Neural cell (in vitro differentiated cells): ENCODE measurements at regions not wholly inside any gene's neighbourhood (a gene's known extent, or its start where the extent isn't known, plus 50 kb on each side); places are given as distances from the start of the nearest gene placed in this dataset.

Experiments used
- H2AFZ ChIP-seq: fragments of 200-600, 300-800 bp; sonication (generic), shearing (Covaris generic); 2 replicates; pipeline ENCODE4 v1.6.0; 2014; ENCODE audit warnings: low read depth, mild to moderate bottlenecking, antibody characterized with exemption, low read length, moderate library complexity
- H3F3A ChIP-seq: fragments of 200-600 bp; shearing (Covaris generic); 2 replicates; pipeline ENCODE4 v1.6.1; 2016; ENCODE audit warnings: mild to moderate bottlenecking, moderate library complexity, mixed read lengths, antibody characterized with exemption, low read length; ENCODE audit not compliant: insufficient read depth, poor library complexity, severe bottlenecking
- H3K27ac ChIP-seq: fragments of 200-600, 300-800 bp; sonication (generic), shearing (Covaris generic); 2 replicates; pipeline ENCODE4 v1.5.1; 2014; ENCODE audit warnings: mild to moderate bottlenecking, low read length, moderate library complexity
- H3K27me3 ChIP-seq: fragments of 300-800, 200-600 bp; sonication (generic), shearing (Covaris generic); 2 replicates; pipeline ENCODE4 v1.6.0; 2014; ENCODE audit warnings: mild to moderate bottlenecking, low read depth, low read length, moderate library complexity; ENCODE audit not compliant: insufficient read depth
- H3K36me3 ChIP-seq: fragments of 300-800, 200-600 bp; sonication (generic), shearing (Covaris generic); 2 replicates; pipeline ENCODE4 v1.5.1; 2014; ENCODE audit warnings: mild to moderate bottlenecking, antibody characterized with exemption, low read length, moderate library complexity; ENCODE audit not compliant: insufficient read depth
- H3K4me2 ChIP-seq: fragments of 300-800, 200-600 bp; sonication (generic), shearing (Covaris generic); 2 replicates; pipeline ENCODE4 v1.6.0; 2014; ENCODE audit warnings: mild to moderate bottlenecking, low read length
- H3K4me3 ChIP-seq: fragments of 300-800, 200-600 bp; sonication (generic), shearing (Covaris generic); 2 replicates; pipeline ENCODE4 v1.5.1; 2014; ENCODE audit warnings: mild to moderate bottlenecking, low read length, moderate library complexity
- H3K79me2 ChIP-seq: fragments of 200-600 bp; shearing (Covaris generic); replicated peaks from 2 replicates; pipeline ENCODE4 v1.6.0; 2014; ENCODE audit warnings: mild to moderate bottlenecking, low read length, moderate library complexity; ENCODE audit not compliant: insufficient read depth
- H3K9ac ChIP-seq: fragments of 300-800, 200-600 bp; sonication (generic), shearing (Covaris generic); 2 replicates; pipeline ENCODE4 v1.6.1; 2016; ENCODE audit warnings: mild to moderate bottlenecking, low read length, mixed read lengths
- H3K9me2 ChIP-seq: fragments of 200-600 bp; shearing (Covaris generic); 2 replicates; pipeline ENCODE4 v1.6.1; 2016; ENCODE audit warnings: mild to moderate bottlenecking, low read length, mixed read lengths; ENCODE audit not compliant: insufficient read depth
- H3K9me3 ChIP-seq: fragments of 200-600, 300-800 bp; sonication (generic), shearing (Covaris generic); 2 replicates; pipeline ENCODE4 v1.6.1; 2016; ENCODE audit warnings: mild to moderate bottlenecking, mixed run types, low read length, moderate library complexity, mixed read lengths
- H4K20me1 ChIP-seq: fragments of 200-600 bp; shearing (Covaris generic); 2 replicates; pipeline ENCODE4 v1.6.1; 2016; ENCODE audit warnings: mild to moderate bottlenecking, mixed run types; ENCODE audit not compliant: insufficient read depth
- EP300 ChIP-seq: fragments of 450-650 bp; conservative IDR thresholded peaks from 2 replicates; pipeline ENCODE4 v1.6.1; 2014; ENCODE audit warnings: antibody characterized with exemption, mild to moderate bottlenecking, moderate library complexity; ENCODE audit not compliant: poor library complexity, severe bottlenecking
- EZH2 ChIP-seq: fragments of 200-600, 300-800 bp; shearing (Covaris generic), sonication (generic); IDR thresholded peaks from 2 replicates; pipeline ENCODE4 v1.6.1; 2014; ENCODE audit warnings: antibody characterized with exemption, low read length, borderline replicate concordance, mild to moderate bottlenecking; ENCODE audit not compliant: insufficient read depth, poor library complexity, severe bottlenecking
- MXI1 ChIP-seq: fragments of 450-650 bp; conservative IDR thresholded peaks from 2 replicates; pipeline ENCODE4 v1.6.1; 2014; ENCODE audit warnings: antibody characterized with exemption, mild to moderate bottlenecking; ENCODE audit not compliant: poor library complexity, severe bottlenecking
- POLR2AphosphoS5 ChIP-seq: IDR thresholded peaks from 2 replicates; pipeline ENCODE4 v1.6.1; 2012
- RAD21 ChIP-seq: fragments of 450-650 bp; conservative IDR thresholded peaks from 2 replicates; pipeline ENCODE4 v1.6.1; 2014; ENCODE audit warnings: antibody characterized with exemption, mild to moderate bottlenecking, moderate library complexity
- SMC3 ChIP-seq: fragments of 450-650 bp; conservative IDR thresholded peaks from 2 replicates; pipeline ENCODE4 v1.6.1; 2014; ENCODE audit warnings: antibody characterized with exemption, mild to moderate bottlenecking, moderate library complexity; ENCODE audit not compliant: poor library complexity
- TAF1 ChIP-seq: IDR thresholded peaks from 2 replicates; pipeline ENCODE4 v1.6.1; 2012; ENCODE audit warnings: low read depth
- TF ChIP-seq, protein P1 (sequence below): fragments of 450-650 bp; IDR thresholded peaks from 2 replicates; pipeline ENCODE4 v1.5.1; 2014; ENCODE audit warnings: antibody characterized with exemption, mild to moderate bottlenecking, moderate library complexity; ENCODE audit not compliant: poor library complexity, severe bottlenecking
- TF ChIP-seq, protein P2 (sequence below): IDR thresholded peaks from 2 replicates; pipeline ENCODE4 v1.6.1; 2012; ENCODE audit warnings: borderline replicate concordance

DNA sequence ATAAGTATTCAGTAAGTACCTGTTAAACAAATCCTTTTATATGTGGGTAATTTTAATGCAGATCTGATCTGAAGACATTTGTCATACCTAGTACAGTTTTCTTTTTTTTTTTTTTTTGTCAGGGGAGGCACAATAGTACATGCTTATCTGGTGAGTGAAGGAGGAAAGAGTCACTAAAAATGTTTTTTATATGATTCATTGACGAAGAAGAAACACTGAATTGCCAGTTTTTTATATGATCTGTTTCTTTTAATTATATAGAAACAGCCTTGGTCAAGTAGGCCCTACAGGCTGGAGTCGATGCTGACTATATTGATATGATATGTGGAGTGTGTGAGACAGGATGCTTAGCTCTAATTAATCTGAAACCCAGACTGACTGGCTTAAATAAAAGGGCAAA is 315.2 kb downstream of the PSAT1 start:
- Histone ChIP-seq H4K20me1 (no peaks in the 10 kb centered on the region), H3K27me3 (no peaks in the 10 kb centered on the region), H2AFZ (no peak overlapping the region), H3K9ac (no peak overlapping the region), H3K9me2 (no peaks in the 10 kb centered on the region), H3K27ac (no peak overlapping the region), H3K4me3 (no peak overlapping the region), H3K4me2 (no peak overlapping the region), H3K36me3 (no peaks in the 10 kb centered on the region), H3K9me3 (no peaks in the 10 kb centered on the region), H3F3A (no peaks in the 10 kb centered on the region), H3K79me2 (no peaks in the 10 kb centered on the region)
- no peak for TF ChIP-seq SMC3
- TF ChIP-seq TAF1, result no peak
- TF ChIP-seq RAD21, result no peak
- TF ChIP-seq, protein P1, sequence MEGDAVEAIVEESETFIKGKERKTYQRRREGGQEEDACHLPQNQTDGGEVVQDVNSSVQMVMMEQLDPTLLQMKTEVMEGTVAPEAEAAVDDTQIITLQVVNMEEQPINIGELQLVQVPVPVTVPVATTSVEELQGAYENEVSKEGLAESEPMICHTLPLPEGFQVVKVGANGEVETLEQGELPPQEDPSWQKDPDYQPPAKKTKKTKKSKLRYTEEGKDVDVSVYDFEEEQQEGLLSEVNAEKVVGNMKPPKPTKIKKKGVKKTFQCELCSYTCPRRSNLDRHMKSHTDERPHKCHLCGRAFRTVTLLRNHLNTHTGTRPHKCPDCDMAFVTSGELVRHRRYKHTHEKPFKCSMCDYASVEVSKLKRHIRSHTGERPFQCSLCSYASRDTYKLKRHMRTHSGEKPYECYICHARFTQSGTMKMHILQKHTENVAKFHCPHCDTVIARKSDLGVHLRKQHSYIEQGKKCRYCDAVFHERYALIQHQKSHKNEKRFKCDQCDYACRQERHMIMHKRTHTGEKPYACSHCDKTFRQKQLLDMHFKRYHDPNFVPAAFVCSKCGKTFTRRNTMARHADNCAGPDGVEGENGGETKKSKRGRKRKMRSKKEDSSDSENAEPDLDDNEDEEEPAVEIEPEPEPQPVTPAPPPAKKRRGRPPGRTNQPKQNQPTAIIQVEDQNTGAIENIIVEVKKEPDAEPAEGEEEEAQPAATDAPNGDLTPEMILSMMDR, result no peak
- TF ChIP-seq POLR2AphosphoS5, result no peak
- TF ChIP-seq, protein P2, sequence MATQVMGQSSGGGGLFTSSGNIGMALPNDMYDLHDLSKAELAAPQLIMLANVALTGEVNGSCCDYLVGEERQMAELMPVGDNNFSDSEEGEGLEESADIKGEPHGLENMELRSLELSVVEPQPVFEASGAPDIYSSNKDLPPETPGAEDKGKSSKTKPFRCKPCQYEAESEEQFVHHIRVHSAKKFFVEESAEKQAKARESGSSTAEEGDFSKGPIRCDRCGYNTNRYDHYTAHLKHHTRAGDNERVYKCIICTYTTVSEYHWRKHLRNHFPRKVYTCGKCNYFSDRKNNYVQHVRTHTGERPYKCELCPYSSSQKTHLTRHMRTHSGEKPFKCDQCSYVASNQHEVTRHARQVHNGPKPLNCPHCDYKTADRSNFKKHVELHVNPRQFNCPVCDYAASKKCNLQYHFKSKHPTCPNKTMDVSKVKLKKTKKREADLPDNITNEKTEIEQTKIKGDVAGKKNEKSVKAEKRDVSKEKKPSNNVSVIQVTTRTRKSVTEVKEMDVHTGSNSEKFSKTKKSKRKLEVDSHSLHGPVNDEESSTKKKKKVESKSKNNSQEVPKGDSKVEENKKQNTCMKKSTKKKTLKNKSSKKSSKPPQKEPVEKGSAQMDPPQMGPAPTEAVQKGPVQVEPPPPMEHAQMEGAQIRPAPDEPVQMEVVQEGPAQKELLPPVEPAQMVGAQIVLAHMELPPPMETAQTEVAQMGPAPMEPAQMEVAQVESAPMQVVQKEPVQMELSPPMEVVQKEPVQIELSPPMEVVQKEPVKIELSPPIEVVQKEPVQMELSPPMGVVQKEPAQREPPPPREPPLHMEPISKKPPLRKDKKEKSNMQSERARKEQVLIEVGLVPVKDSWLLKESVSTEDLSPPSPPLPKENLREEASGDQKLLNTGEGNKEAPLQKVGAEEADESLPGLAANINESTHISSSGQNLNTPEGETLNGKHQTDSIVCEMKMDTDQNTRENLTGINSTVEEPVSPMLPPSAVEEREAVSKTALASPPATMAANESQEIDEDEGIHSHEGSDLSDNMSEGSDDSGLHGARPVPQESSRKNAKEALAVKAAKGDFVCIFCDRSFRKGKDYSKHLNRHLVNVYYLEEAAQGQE, result no peak
- no peak for TF ChIP-seq MXI1
- no peak for TF ChIP-seq EP300

GRCh38 chr9:78613006-78613405 is 316.1 kb downstream of the PSAT1 start:
- no peaks in the 10 kb centered on the region for H3K36me3 ChIP-seq
- no peaks in the 10 kb centered on the region for H3K27me3 ChIP-seq
- H3K79me2 ChIP-seq, result no peaks in the 10 kb centered on the region
- no peak overlapping the region for H3K9ac ChIP-seq
- H2AFZ ChIP-seq, result no peak overlapping the region
- no peak for TF ChIP-seq EZH2
- TF ChIP-seq TAF1, result no peak
- no peaks in the 10 kb centered on the region for H3F3A ChIP-seq
- H3K9me2 ChIP-seq, result no peaks in the 10 kb centered on the region
- H3K9me3 ChIP-seq, result no peaks in the 10 kb centered on the region
- no peaks in the 10 kb centered on the region for H4K20me1 ChIP-seq
- H3K4me3 ChIP-seq, result no peak overlapping the region
- H3K27ac ChIP-seq, result no peak overlapping the region
- peak overlapping the region; percentile 27 for H3K4me2 ChIP-seq

- Histone ChIP-seq H3K4me2 (no peak overlapping the region), H3K27me3 (no peaks in the 10 kb centered on the region), H3K27ac (no peak overlapping the region), H3K9ac (no peak overlapping the region), H4K20me1 (no peaks in the 10 kb centered on the region), H3K79me2 (no peaks in the 10 kb centered on the region), H2AFZ (no peak overlapping the region), H3K9me3 (no peaks in the 10 kb centered on the region), H3K4me3 (no peak overlapping the region), H3F3A (no peaks in the 10 kb centered on the region), H3K9me2 (no peaks in the 10 kb centered on the region), H3K36me3 (no peaks in the 10 kb centered on the region)
- TF ChIP-seq, protein P1, result no peak
- TF ChIP-seq POLR2AphosphoS5, result no peak
- no peak for TF ChIP-seq SMC3
- TF ChIP-seq RAD21, result no peak
- TF ChIP-seq, protein P2, result no peak
- no peak for TF ChIP-seq EP300
- TF ChIP-seq EZH2, result no peak
- TF ChIP-seq TAF1, result no peak
- no peak for TF ChIP-seq MXI1
These were observed 318.0 kb downstream of the PSAT1 start for GRCh38 chr9:78614892-78615291.
